Stimulated activated CD8-positive, alpha-beta memory T cell treated with anti-CD3 and anti-CD28 coated beads, Interleukin-12 subunit alpha, Interleukin-12 subunit beta, amount 100 ng/mL, for 1 hour (primary cell): ENCODE measurements at regions not wholly inside any gene's neighbourhood (a gene's known extent, or its start where the extent isn't known, plus 50 kb on each side); places are given as distances from the start of the nearest gene placed in this dataset.
"Not testable (repeated sequence)": the region's sequence is repeated elsewhere in the genome, so short reads cannot be mapped to it uniquely, and the experiment has no call there.

Experiments
- DNase-seq: peaks from one replicate; pipeline ENCODE4 v3.0.0-alpha.2; 2020; ENCODE audit warnings: low read depth

DNA sequence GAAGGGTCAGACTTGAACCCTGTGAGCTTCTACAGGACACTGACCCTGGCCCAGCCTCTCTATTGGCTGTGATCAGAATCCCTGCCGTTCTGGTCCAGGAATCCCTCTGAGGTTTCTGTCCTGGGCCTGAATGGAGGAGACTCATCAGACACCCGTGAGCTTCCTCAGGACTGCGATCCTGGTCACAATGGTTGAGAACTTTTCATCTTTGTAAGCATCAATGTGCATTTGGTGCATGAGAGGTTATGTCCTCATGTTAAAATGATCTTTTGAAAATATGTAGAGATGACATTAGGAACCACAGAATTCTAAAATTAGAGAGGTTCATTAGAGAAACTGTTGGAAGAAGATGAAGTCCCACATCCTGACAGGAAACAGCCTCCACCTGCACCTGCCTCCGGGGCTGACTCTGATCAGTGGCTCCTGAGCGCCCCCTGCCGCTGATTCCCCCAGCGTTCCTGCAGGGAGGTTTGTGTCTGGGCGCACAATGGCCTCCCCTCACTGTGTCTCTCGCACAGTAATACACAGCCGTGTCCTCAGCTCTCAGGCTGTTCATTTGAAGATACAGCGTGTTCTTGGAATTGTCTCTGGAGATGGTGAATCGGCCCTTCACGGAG lies 1148.2 kb downstream of the TMEM121 start:
- DNase-seq, result not testable (repeated sequence)

DNA sequence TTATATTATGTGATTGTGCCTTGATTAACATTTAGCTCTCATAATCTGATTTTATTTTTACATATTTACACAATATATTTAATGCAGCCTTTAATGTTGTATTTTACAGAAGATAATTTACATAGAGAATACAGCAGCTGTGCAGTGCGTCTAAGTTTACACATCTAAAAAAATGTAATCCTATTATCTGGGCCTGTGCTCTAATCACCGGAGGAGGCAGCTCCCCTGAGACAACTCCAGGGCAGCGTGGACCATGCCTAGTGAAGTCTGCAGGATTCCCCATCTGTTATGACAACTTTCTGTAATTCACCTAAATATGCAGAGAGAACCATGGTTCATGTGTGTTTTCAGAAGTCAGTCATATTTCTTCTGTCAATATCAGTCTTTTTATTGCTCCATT lies 1149.3 kb downstream of the TMEM121 start:
- not testable (repeated sequence) for DNase-seq

DNA sequence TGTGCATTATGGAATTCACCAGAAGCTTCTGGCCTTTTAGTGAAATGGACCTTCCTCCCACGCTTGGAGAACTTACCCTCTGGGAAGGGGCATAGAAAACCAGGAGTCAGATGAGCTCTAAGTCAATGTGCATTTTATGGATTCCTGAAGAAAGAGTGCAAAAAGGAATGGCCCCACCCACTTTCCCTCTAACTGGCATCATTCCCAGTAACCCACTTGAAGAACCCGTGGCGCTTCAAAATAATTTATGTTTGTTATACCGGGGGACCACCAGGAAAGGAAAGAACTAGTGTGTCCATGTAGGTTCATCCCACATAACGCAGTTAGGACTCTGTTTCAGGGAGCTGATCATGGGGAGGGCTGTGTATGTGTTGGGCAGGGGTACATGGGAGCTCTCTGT lies 1153.4 kb downstream of the TMEM121 start:
- DNase-seq, result no peak

DNA sequence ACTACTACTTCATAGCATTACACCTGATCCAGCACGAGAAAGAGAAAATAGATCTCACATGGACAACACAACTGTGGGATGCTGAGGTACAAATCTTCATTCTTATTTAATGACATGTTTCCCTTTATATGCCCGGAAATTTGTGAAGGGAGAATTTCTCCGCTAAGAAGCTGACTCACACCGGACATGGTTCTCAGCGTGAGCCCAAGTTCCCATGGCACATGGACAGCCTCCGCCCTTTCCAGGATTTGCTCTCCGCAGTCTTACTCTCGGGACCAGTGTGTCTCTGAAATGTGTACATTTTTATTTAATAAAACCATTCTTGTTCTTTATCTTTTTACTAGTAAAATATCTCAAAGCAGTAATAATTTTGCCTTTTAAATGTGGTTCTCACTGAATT lies 1154.8 kb downstream of the TMEM121 start:
- DNase-seq, result no peak

DNA sequence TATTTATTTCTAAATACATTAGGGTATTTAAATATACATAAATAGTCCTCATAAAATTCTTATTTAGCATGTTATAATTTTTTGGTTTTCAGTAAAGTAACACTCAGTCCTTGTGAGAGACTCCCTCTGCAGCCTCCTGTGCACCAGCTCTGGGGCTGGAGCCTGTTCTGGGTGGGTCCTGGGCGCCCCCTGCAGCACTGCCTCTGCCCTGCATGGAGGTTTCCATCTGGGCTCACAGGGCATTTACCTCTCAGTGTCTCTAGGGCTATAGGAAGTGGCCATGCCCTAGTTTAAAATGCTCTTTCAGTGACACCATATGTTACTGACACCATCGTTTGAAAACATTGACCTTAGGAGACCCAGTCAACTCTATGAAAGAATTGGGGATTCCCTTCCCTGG lies 1155.2 kb downstream of the TMEM121 start:
- DNase-seq, result no peak

DNA sequence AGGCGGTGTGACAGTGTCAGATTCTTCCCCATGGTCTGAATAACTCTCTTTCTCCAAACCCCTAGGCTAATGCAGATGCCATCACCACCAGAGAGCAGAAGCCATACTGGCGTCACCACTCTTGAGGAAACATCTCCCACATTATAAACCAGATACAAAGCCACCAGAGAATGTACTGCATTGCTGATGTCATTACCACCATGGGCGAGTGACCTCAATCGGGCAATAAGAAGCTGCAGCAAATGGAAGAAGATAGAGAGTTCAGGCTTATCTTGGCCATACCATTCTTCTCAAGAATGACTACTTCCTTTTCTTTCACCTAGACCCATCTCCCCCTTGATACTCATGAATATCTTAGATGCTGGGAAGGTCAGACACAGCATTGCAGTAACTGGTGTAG lies 1157.2 kb downstream of the TMEM121 start:
- no peak for DNase-seq

DNA sequence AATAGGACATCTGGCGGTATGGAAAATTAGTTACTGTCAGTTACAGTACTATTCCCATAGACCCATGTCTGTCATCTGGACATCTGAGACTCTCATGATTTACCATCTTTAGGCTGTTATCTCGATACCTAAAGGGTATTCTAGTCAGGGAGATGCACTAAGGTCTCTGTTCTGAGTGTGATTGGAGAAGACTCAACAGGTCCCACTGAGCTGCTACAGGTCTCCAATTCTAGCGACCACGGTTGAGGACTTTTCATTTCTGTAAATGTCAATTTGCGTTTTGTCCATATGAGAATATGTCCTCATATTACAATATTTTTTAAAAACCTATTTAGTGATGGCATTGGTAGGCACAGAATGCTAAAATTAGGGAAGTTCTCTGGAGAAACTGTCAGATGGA lies 1160.2 kb downstream of the TMEM121 start:
- DNase-seq, result no peak

DNA sequence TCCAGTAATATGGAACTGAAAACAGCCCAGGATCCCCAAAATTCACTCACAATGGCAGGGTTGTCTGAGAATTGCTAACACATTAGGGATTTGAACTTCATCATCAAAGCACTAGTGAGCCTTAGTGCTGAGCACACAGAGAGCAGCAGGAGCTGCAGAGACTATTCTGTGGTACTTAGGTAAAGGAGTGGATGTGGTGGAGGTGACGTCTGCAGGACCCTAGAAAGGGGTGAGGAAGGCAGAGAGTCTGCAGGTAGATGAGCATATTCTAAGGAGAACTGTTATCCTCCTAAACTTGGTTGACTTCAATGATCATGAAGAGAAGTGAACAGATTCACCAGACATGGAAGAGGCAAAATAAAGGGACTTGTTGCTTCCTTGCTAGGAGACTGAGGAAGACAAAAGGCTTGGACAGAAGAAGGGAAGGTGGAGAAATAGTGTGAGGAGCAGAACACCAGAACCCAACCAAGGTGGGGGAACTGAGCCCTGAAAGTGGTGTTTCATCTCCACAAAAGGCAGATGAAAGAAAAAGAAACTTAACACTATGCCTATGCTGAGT lies 1164.0 kb downstream of the TMEM121 start:
- no peak for DNase-seq

DNA sequence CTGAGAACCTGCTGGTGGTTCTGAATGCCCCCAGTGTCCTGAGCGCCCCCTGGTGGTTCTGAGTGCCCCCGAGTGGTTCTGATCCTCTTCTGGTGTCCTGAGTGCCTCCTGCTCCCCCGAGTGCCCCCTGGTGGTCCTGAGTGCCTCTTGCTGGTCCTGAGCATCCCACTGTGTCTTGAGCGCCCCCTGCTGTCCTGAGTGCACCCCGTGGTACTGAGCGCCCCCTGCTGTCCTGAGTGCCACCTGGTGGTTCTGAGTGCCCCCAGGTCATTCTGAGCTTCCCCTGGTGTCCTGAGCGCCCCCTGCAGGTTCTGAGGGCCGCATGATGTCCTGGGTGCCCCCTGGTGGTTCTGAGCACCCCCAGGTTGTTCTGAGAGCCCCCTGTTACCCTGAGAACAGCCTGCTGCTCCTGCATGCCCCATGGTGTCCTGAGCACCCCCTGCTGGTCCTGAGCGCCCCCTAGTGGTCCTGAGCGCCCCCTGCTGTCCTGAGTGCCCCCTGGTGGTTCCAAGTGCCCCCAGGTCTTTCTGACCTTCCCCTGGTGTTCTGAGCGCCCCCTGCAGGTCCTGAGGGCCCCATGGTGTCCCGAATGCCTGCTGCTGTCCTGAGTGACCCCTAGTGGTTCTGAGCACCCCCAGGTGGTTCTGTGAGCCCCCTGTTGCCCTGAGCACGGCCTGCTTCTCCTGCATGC lies 1165.4 kb downstream of the TMEM121 start:
- no peak for DNase-seq

DNA sequence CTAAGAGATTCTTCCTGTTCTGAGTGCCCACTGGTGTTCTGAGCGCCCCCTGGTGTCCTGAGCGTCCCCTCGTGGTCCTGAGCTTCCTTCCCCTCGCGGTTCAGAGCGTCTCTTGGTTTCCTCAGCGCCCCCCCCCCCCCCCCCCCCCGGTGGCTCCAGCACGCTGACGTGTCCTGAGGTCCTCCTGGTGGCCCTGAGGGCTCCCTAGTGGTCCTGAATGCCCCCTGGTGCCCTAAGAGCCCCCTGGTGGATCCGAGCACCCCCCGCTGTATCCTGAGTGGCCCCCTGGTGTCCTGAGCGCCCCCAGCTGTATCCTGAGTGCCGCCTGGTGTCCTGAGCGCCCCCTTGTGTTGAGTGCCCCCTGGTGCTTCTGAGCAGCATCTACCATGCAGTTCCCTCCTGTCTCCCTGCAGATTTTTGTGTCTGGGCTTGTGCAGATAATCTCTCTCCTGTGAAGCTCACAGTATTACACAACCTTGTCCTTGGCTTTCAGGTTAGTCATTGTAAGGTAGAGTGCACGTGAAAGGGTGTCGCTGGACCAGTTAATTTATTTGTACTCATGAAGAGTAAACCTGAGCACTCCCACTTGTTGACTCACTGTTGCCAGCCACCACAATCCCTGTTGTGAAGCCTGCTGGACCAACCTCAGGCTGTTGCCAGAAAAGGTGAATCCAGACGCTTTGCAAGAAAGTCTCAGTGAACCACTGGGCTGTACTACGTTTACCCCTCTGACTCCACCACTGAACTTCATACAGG lies 1168.4 kb downstream of the TMEM121 start:
- peak; percentile 47 for DNase-seq

DNA sequence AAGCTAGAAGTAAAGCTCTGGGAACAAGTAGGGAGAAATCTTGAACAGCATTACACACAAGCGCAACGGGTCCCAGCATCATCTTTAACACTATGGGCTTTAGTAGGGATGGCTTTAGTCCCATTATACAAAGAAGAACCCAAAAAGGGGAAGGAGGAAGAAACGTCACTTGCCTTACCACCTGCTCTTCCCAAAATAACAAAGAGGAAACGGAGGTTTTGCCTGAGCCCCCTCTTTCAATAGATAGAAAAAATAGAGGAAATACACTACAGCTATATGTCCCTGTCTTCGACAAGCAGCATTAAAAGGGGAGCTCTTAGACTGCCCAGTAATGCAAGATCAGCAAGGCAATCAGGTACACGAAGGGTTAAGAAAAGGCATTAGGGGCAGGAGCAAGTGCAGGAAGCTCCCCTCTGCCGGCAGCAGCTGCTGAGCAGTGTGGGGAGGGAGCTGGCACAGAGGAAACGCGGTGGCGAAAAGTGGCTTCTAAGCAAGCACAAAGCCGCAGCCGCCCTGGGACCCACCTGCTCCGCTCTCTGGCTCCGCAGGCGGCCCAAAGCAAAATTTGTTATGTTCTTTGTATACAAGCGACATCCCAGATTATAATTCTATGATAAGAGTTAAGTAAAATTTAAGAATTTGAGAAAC lies 1172.4 kb downstream of the TMEM121 start:
- not testable (repeated sequence) for DNase-seq

DNA sequence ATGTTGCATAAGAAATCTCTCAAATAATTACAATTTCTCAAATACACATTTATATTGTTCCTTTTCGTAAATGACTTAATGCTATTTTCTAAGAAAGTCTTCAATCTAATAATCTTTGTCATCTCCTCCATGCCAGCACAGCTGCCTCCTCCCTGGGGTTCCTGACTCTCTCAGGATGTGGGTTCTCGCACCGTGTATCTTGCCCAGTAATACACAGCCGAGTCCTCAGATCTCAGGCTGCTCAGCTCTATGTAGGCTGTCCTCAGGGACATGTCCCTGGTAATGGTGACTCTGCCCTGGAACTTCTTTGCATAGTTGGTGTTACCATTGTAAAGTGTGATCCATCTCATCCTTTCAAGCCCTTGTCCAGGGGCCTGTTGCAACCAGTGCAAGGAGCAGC lies 1177.3 kb downstream of the TMEM121 start:
- not testable (repeated sequence) for DNase-seq

DNA sequence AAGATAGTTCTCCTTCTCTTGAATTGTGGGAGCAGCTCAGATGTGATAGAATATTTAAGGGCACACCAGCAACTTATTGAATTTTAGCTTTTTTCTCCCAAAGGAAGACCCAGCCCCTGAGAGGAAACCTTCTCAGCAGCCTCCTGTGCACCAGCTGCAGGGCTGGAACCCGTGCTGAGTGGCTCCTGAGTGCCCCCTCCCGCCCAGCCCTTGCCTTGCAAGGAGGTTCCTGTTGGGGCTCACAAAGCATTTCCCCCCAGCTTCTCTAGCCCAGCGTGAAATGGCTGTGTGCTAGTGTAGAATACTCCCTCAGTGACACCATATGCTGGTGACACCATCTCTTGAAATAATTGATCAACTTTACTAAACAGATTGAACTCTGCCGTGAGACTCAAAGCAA lies 1180.1 kb downstream of the TMEM121 start:
- not testable (repeated sequence) for DNase-seq

DNA sequence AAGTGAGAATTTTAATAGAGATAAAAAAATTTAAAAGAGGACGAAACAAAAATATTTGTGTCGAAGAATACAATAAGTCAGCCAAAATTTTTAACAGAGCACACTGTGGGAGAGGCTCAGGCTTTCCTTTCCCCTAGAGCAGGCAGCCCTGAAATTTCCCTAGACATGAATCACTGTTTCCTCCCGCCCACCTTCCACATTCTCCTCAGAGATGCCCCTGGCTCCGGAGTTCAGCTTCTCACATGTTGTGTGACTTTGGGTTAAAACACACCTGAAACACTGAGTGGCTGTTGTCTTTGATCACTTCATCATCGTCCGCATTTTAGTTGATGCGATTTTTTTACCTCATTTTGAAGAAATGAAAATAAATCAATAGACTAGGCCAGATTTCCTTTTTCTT lies 1183.8 kb downstream of the TMEM121 start:
- not testable (repeated sequence) for DNase-seq

DNA sequence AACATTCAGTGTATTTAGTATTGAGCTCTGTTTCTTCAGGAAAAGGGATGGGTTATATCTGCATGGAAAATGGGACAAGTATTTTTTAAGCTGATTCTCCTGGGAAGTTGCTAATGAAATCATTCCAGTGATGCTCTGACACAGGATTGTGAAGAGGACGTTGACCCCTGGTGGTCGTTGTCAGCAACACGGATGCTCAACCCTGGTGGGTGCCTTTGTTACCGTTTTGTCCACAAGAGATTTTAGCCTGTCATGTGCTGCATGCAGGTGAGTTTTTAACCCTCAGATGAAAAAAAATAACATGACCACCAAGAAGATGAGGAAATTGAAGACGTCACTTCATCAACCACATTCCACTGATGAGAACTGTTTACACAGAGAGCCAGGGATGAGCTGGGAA lies 1186.1 kb downstream of the TMEM121 start:
- not testable (repeated sequence) for DNase-seq

DNA sequence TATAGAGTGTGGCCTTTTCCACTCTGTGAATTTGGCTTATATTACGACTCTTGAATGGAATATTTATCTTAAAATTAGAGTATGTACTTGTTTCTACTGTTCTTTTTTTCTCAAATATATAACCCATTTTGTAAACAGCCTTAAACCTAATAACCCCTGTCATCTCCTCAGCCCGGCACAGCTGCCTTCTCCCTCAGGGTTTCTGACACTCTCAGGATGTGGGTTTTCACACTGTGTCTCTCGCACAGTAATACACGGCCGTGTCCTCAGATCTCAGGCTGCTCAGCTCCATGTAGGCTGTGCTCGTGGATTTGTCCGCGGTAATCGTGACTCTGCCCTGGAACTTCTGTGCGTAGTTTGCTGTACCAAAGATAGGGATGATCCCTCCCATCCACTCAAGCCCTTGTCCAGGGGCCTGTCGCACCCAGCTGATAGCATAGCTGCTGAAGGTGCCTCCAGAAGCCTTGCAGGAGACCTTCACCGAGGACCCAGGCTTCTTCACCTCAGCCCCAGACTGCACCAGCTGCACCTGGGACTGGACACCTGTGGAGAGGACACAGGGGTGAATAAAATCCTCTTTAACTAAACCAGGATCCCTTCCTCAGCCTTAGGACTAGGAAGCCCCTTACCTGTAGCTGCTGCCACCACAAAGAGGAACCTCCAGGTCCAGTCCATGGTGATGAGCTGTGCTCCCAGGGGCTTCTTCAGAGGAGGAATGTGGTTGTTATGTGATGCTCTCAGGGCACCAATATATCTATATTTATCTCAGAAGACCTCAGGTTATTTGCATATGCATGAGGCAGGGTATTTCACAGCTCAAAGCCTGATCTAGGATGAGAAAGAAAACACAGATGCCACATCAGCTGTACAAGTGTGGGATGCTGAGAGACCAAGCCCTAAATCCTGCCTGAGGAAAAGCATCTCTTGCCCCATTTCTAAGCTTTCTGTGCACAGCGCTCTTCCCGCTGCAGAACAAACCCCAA lies 1188.4 kb downstream of the TMEM121 start:
- DNase-seq, result not testable (repeated sequence)

DNA sequence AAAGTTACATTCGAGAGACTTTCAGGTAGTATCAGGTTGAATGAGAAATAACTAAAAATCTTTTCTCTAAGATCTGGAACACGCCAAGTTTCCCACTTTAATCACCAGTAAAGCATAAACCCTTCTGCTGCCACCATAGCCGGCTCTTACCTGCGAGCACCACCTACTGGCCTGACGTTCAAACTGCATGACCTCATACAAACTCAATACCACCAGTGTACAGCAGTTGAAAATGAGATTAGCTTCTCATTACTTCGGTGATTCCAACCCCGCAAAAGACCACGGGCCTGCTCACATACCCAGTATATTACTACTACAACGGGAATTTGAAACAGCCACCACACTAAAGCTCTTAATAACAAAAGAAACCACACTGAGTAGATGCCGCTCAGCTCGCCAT lies 1191.2 kb downstream of the TMEM121 start:
- DNase-seq, result not testable (repeated sequence)

DNA sequence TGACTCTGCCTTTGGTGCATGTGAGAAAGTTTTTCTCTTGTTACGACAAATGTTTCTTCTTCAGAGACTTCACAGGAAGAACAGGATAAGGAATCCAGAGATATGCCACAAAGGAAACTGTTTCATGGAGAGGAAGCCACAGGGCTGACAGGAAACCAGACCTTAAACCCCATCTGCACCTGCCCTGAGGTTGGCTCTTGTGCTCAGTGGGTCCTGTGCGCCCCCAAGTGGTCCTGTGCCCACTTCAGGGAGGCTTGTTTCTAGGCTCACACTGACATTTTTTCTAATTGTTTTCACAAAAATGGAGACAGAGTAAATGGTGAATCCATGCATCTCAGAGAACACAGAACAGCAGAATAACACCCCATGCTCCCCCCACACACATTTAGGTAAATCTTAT lies 1193.5 kb downstream of the TMEM121 start:
- DNase-seq, result not testable (repeated sequence)

DNA sequence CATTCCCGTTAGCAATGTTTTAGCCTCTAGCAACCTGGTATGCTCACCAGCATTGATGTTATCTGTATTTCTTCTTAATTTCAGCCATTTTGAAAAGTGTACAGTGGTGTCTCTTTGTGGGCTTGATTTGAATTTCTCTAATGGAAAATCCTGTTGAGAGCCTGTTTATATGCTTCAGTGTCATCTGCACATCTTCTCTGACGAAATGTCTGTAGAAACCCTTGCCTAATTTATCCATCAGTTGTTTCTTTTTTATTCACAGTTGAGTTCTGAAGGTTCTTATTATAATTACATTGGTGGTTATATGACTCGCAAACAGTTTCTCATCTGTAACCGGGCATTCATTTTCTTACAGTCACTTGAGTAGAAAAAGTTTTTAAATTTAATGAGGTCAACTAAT lies 1195.5 kb downstream of the TMEM121 start:
- DNase-seq, result not testable (repeated sequence)

DNA sequence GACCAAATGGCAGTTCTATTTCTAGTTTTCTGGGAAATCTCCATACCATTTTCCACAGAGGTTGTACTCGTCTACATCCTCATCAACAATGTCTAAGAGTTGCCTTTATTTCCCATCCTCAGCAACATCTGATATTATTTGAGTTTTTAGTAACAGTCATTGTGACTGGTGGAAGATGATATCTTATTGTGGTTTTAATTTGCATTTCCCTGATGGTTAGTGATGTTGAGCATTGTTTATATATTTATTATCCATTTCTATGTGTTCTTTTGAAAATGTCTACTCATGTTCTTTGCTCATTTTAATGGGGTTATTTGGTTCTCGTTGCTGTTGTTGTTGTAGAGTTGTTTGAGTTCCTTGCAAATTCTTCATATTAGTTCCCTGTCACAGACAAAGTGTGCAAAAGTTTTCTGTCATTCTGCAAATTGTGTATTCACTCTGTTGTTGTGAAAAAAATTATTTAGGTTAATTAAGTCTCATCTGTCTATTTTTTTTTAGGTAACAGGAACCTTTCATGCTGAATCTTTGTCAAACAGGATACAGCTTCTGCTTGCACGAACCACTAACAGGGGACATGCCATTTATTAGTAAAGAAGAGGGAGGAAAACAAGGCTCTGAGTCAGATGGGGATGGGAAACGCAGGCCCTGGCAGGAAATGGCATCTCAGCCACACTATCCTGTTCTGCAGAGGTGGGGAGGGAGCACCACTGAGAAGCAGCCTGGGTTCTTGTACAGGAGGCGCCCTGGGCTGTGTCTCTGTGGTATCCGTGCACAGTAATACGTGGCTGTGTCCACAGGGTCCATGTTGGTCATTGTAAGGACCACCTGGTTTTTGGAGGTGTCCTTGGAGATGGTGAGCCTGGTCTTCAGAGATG lies 1196.7 kb downstream of the TMEM121 start:
- DNase-seq, result not testable (repeated sequence)
